Suprapubic skin (tissue), 4 donors: ENCODE measurements at regions not wholly inside any gene's neighbourhood (a gene's known extent, or its start where the extent isn't known, plus 50 kb on each side); places are given as distances from the start of the nearest gene placed in this dataset.

ENCODE experiments used
- EP300 ChIP-seq: sonication (generic); formaldehyde crosslinking; IDR thresholded peaks from one replicate; pipeline ENCODE4 v1.6.1; 2017; ENCODE audit warnings: antibody characterized with exemption
- POLR2AphosphoS5 ChIP-seq, 3 donors: sonication (generic); formaldehyde crosslinking; IDR thresholded peaks; one replicate each; pipeline ENCODE4 v1.6.1; 2017; ENCODE audit warnings: antibody characterized with exemption in 3 of 3
- TF ChIP-seq, protein P1 (sequence below), 2 donors: fragments of 200-600 bp in 1 of 2; fragments of 450-650 bp in 1 of 2; sonication (generic) in 1 of 2; IDR thresholded peaks; one replicate each; pipeline ENCODE4 v1.5.1; 2016 to 2019; ENCODE audit warnings: antibody characterized with exemption in 2 of 2, mild to moderate bottlenecking in 1 of 2, moderate library complexity in 1 of 2

- TF ChIP-seq, protein P1, sequence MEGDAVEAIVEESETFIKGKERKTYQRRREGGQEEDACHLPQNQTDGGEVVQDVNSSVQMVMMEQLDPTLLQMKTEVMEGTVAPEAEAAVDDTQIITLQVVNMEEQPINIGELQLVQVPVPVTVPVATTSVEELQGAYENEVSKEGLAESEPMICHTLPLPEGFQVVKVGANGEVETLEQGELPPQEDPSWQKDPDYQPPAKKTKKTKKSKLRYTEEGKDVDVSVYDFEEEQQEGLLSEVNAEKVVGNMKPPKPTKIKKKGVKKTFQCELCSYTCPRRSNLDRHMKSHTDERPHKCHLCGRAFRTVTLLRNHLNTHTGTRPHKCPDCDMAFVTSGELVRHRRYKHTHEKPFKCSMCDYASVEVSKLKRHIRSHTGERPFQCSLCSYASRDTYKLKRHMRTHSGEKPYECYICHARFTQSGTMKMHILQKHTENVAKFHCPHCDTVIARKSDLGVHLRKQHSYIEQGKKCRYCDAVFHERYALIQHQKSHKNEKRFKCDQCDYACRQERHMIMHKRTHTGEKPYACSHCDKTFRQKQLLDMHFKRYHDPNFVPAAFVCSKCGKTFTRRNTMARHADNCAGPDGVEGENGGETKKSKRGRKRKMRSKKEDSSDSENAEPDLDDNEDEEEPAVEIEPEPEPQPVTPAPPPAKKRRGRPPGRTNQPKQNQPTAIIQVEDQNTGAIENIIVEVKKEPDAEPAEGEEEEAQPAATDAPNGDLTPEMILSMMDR (IDR thresholded peaks at IDR 0.05) = no peak
- TF ChIP-seq POLR2AphosphoS5 (IDR thresholded peaks at IDR 0.05) (no peak), EP300 (no peak)
Observed at GRCh38 chr15:37789881-37790280, 144.6 kb upstream of the TMCO5A start.
